Mesenchymal stem cell (in vitro differentiated cells and primary cell): ENCODE measurements at regions not wholly inside any gene's neighbourhood (a gene's known extent, or its start where the extent isn't known, plus 50 kb on each side); places are given as distances from the start of the nearest gene placed in this dataset.
A peak's percentile ranks its signal among the peaks of the same experiment; 100 is the strongest.

Experiments used
- DNase-seq: peaks from one replicate; pipeline ENCODE4 v3.0.0-alpha.2; 2013
- H2AFZ ChIP-seq: one replicate; pipeline ENCODE4 v1.6.1; 2013; ENCODE audit warnings: low read depth, mild to moderate bottlenecking, control low read depth, inconsistent platforms, low read length, moderate library complexity
- H2AK5ac ChIP-seq: 2 replicates; pipeline ENCODE4 v1.6.1; 2013; ENCODE audit warnings: low read length, moderate library complexity, mild to moderate bottlenecking, inconsistent platforms; ENCODE audit not compliant: severe bottlenecking
- H2BK120ac ChIP-seq: one replicate; pipeline ENCODE4 v1.6.1; 2013; ENCODE audit warnings: low read depth, mild to moderate bottlenecking, inconsistent platforms, low read length, moderate library complexity
- H2BK12ac ChIP-seq, 2 experiments: one replicate each; pipeline ENCODE4 v1.6.1; 2013; ENCODE audit warnings: inconsistent platforms in 2 of 2, low read length in 2 of 2, mild to moderate bottlenecking in 2 of 2, moderate library complexity in 2 of 2, control low read depth in 1 of 2
- H2BK15ac ChIP-seq: one replicate; pipeline ENCODE4 v1.6.1; 2013; ENCODE audit warnings: mild to moderate bottlenecking, low read depth, inconsistent platforms; ENCODE audit not compliant: poor library complexity, severe bottlenecking
- H2BK5ac ChIP-seq: 2 replicates; pipeline ENCODE4 v1.6.1; 2013; ENCODE audit warnings: low read depth, mild to moderate bottlenecking, low read length, control low read depth, inconsistent platforms; ENCODE audit not compliant: poor library complexity, severe bottlenecking
- H3K14ac ChIP-seq, 2 experiments: one replicate each; pipeline ENCODE4 v1.6.1; 2013; ENCODE audit warnings: inconsistent platforms in 2 of 2, low read length in 2 of 2, control low read depth in 1 of 2, mild to moderate bottlenecking in 1 of 2, moderate library complexity in 1 of 2
- H3K18ac ChIP-seq, 2 experiments: one replicate each; pipeline ENCODE4 v1.6.1; 2013; ENCODE audit warnings: inconsistent platforms in 2 of 2, low read length in 2 of 2, control low read depth in 1 of 2, low read depth in 1 of 2, mild to moderate bottlenecking in 1 of 2
- H3K23ac ChIP-seq, 2 experiments: one replicate each; pipeline ENCODE4 v1.6.1; 2013; ENCODE audit warnings: inconsistent platforms in 2 of 2, low read length in 2 of 2, mild to moderate bottlenecking in 2 of 2, moderate library complexity in 2 of 2, control low read depth in 1 of 2
- H3K27ac ChIP-seq: 2 replicates; pipeline ENCODE4 v1.5.1; 2013; ENCODE audit warnings: mild to moderate bottlenecking, moderate library complexity, low read length, control low read depth, inconsistent platforms; ENCODE audit not compliant: poor library complexity, severe bottlenecking
- H3K27me3 ChIP-seq, 2 experiments: 2 replicates each; pipeline versions ENCODE4 v1.6.1 to v1.7.0; 2013; ENCODE audit warnings: low read length in 2 of 2, mild to moderate bottlenecking in 2 of 2, moderate library complexity in 2 of 2, control low read depth in 1 of 2, inconsistent platforms in 1 of 2; ENCODE audit not compliant: control insufficient read depth in 1 of 2, insufficient read depth in 1 of 2
- H3K36me3 ChIP-seq, 2 experiments: 2 replicates each; pipeline versions ENCODE4 v1.6.1 to v1.7.0; 2013; ENCODE audit warnings: low read length in 2 of 2, control low read depth in 1 of 2, inconsistent platforms in 1 of 2, low read depth in 1 of 2, mild to moderate bottlenecking in 1 of 2; ENCODE audit not compliant: insufficient read depth in 2 of 2, control insufficient read depth in 1 of 2
- H3K4ac ChIP-seq, 2 experiments: one replicate each; pipeline ENCODE4 v1.6.1; 2013; ENCODE audit warnings: inconsistent platforms in 2 of 2, low read length in 2 of 2, mild to moderate bottlenecking in 2 of 2, moderate library complexity in 2 of 2, control low read depth in 1 of 2, low read depth in 1 of 2
- H3K4me1 ChIP-seq: 2 replicates; pipeline ENCODE4 v1.6.1; 2013; ENCODE audit warnings: low read depth, low read length, control low read depth; ENCODE audit not compliant: control insufficient read depth, insufficient read depth
- H3K4me2 ChIP-seq: 2 replicates; pipeline ENCODE4 v1.6.1; 2013; ENCODE audit warnings: low read length, mild to moderate bottlenecking, inconsistent platforms; ENCODE audit not compliant: poor library complexity, severe bottlenecking
- H3K4me3 ChIP-seq, 2 experiments: 2 replicates each; pipeline versions ENCODE4 v1.5.1 to v1.7.0; 2013; ENCODE audit warnings: low read length in 2 of 2, mild to moderate bottlenecking in 2 of 2, control low read depth in 1 of 2, low read depth in 1 of 2; ENCODE audit not compliant: insufficient read depth in 1 of 2
- H3K79me1 ChIP-seq: replicated peaks from 2 replicates; pipeline ENCODE4 v1.6.1; 2013; ENCODE audit warnings: mild to moderate bottlenecking, control low read depth, low read length, inconsistent platforms; ENCODE audit not compliant: poor library complexity, severe bottlenecking
- H3K9ac ChIP-seq: 2 replicates; pipeline ENCODE4 v1.7.0; 2013; ENCODE audit warnings: mild to moderate bottlenecking, low read length, moderate library complexity
- H3K9me3 ChIP-seq: 2 replicates; pipeline ENCODE4 v1.7.0; 2013; ENCODE audit warnings: mild to moderate bottlenecking, low read length; ENCODE audit not compliant: control insufficient read depth
- H4K8ac ChIP-seq: one replicate; pipeline ENCODE4 v1.6.1; 2013; ENCODE audit warnings: inconsistent platforms, mild to moderate bottlenecking, low read length, moderate library complexity
- H4K91ac ChIP-seq: one replicate; pipeline ENCODE4 v1.6.1; 2013; ENCODE audit warnings: mild to moderate bottlenecking, low read length, inconsistent platforms
- WGBS: methylation state at CpG from one replicate; pipeline ENCODE4 v1.1.7; 2013; ENCODE audit warnings: mixed read lengths; 5-methylcytosine and 5-hydroxymethylcytosine counted together

DNA sequence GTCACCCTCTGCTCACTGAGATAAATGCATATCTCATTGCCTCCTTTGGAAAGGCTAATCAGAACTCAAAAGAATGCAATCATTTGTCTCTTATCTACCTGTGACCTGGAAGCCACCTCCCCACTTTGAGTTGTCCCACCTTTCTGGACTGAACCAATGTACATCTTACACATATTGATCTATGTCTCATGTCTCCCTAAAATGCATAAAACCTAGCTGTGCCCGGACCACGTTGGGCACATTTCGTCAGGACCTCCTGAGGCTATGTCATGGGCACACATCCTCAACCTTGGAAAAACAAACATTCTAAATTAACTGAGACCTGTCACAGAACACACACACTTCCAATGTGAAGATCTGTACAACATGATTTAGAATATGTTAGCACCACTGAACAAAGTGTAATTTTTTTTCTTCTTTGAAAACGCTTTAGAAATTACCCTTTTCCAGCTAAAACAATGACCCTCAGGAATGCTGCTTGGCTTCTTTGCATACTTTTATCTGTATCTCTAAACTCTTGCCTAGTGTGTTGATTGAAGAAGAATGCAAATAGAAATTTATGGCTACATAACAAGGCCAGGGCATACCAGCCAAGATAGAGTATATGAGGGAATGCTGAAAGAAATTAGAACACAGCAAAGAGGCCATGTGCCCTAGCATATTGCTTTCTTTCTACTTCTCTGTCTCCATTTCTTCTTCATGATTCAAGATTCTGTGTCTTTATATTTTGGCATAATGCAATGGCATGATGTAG is 84.6 kb upstream of the DST start:
- Histone ChIP-seq H3K9me3 (no peaks in the 10 kb centered on the region), H3K23ac (no peak overlapping the region), H3K18ac (peak overlapping the region; percentile 19 to 28), H2AFZ (no peak overlapping the region), H3K27ac (peak overlapping the region; percentile 76), H3K4ac (no peak overlapping the region), H3K36me3 (peaks cover 0 to 3% of the 10 kb centered on the region in 2 experiments), H2BK120ac (no peak overlapping the region), H2AK5ac (peak overlapping the region; percentile 11), H3K14ac (no peak overlapping the region), H3K27me3 (no peaks in the 10 kb centered on the region), H2BK15ac (no peak overlapping the region), H2BK5ac (no peak overlapping the region), H3K4me2 (no peak overlapping the region), H3K4me3 (no peak overlapping the region), H3K79me1 (peaks cover 1% of the 10 kb centered on the region), H2BK12ac (peak overlapping the region in 1 of 2 experiments; percentile 38), H4K8ac (no peak overlapping the region), H3K9ac (peak overlapping the region; percentile 7), H3K4me1 (peaks cover 10% of the 10 kb centered on the region), H4K91ac (no peak overlapping the region)
- WGBS, result 79% methylated on average over 3 of the region's 4 CpGs
- no peak for DNase-seq

- Histone ChIP-seq H4K91ac (no peak overlapping the region), H3K9me3 (no peaks in the 10 kb centered on the region), H2BK12ac (peak overlapping the region in 1 of 2 experiments; percentile 54), H2BK15ac (no peak overlapping the region), H2BK5ac (no peak overlapping the region), H3K36me3 (peaks cover 0 to 3% of the 10 kb centered on the region in 2 experiments), H3K4ac (peak overlapping the region in 1 of 2 experiments; percentile 17), H2AK5ac (no peak overlapping the region), H2BK120ac (no peak overlapping the region), H3K18ac (peak overlapping the region; percentile 63 to 78), H3K9ac (no peak overlapping the region), H3K23ac (no peak overlapping the region), H3K4me2 (no peak overlapping the region), H3K27me3 (no peaks in the 10 kb centered on the region), H3K27ac (peak overlapping the region; percentile 20), H3K4me3 (no peak overlapping the region), H4K8ac (no peak overlapping the region), H3K14ac (no peak overlapping the region), H3K79me1 (peaks cover 1% of the 10 kb centered on the region), H3K4me1 (peaks cover 7% of the 10 kb centered on the region), H2AFZ (no peak overlapping the region)
- WGBS, result 69% methylated on average over 2 of the region's 2 CpGs
- no peak for DNase-seq
Observed at GRCh38 chr6:56725254-56725653, 82.6 kb upstream of the DST start.

GRCh38 chr6:56724455-56724854 is 81.8 kb upstream of the DST start:
- H2BK120ac ChIP-seq, result no peak overlapping the region
- H3K36me3 ChIP-seq, result peaks cover 0 to 3% of the 10 kb centered on the region in 2 experiments
- H3K18ac ChIP-seq, result peak overlapping the region in 1 of 2 experiments; percentile 48
- H3K27ac ChIP-seq, result peak overlapping the region; percentile 20
- no peak overlapping the region for H2AK5ac ChIP-seq
- H3K79me1 ChIP-seq, result peaks cover 1% of the 10 kb centered on the region
- no peak overlapping the region for H4K8ac ChIP-seq
- no peak overlapping the region for H3K4ac ChIP-seq
- H4K91ac ChIP-seq, result no peak overlapping the region
- H2BK15ac ChIP-seq, result no peak overlapping the region
- no peaks in the 10 kb centered on the region for H3K27me3 ChIP-seq
- no peak overlapping the region for H3K14ac ChIP-seq
- H2BK12ac ChIP-seq, result peak overlapping the region in 1 of 2 experiments; percentile 72
- no peak overlapping the region for H2BK5ac ChIP-seq
- H3K23ac ChIP-seq, result no peak overlapping the region
- peaks cover 7% of the 10 kb centered on the region for H3K4me1 ChIP-seq
- no peaks in the 10 kb centered on the region for H3K9me3 ChIP-seq
- H3K4me3 ChIP-seq, result no peak overlapping the region
- WGBS, result 6% methylated on average over 1 of the region's 2 CpGs
- DNase-seq, result peak; percentile 78
- H3K4me2 ChIP-seq, result no peak overlapping the region
- H3K9ac ChIP-seq, result no peak overlapping the region
- no peak overlapping the region for H2AFZ ChIP-seq

GRCh38 chr6:56720882-56721281 is 78.2 kb upstream of the DST start:
- H3K4me2 ChIP-seq, result no peak overlapping the region
- H2BK120ac ChIP-seq, result no peak overlapping the region
- no peak overlapping the region for H3K4ac ChIP-seq
- H2BK5ac ChIP-seq, result no peak overlapping the region
- H3K18ac ChIP-seq, result peak overlapping the region in 1 of 2 experiments; percentile 40
- H2BK15ac ChIP-seq, result no peak overlapping the region
- no peak overlapping the region for H2AK5ac ChIP-seq
- H2AFZ ChIP-seq, result no peak overlapping the region
- no peak overlapping the region for H2BK12ac ChIP-seq
- H3K27ac ChIP-seq, result no peak overlapping the region
- peaks cover 3% of the 10 kb centered on the region for H3K4me1 ChIP-seq
- WGBS, result 89% methylated on average over 4 of the region's 25 CpGs
- no peak overlapping the region for H3K4me3 ChIP-seq
- DNase-seq, result no peak
- no peaks in the 10 kb centered on the region for H3K27me3 ChIP-seq
- peaks cover 1% of the 10 kb centered on the region for H3K79me1 ChIP-seq
- no peak overlapping the region for H4K91ac ChIP-seq
- H3K9me3 ChIP-seq, result no peaks in the 10 kb centered on the region
- no peak overlapping the region for H3K23ac ChIP-seq
- peaks cover 0 to 3% of the 10 kb centered on the region in 2 experiments for H3K36me3 ChIP-seq
- no peak overlapping the region for H3K9ac ChIP-seq
- H4K8ac ChIP-seq, result no peak overlapping the region
- H3K14ac ChIP-seq, result no peak overlapping the region
